CD14-positive monocyte (primary cell): ENCODE measurements at regions not wholly inside any gene's neighbourhood (a gene's known extent, or its start where the extent isn't known, plus 50 kb on each side); places are given as distances from the start of the nearest gene placed in this dataset.

Experiments used
- DNase-seq, 3 donors: peaks; one replicate each; pipeline ENCODE4 v3.0.0-alpha.2; 2011 to 2022
- H2AFZ ChIP-seq: 2 replicates; pipeline ENCODE4 v1.6.0; 2012; ENCODE audit warnings: mild to moderate bottlenecking, low read depth, low read length, inconsistent platforms; ENCODE audit not compliant: insufficient read depth, poor library complexity, severe bottlenecking
- H3K27ac ChIP-seq, 2 donors: 1 replicate in 1 of 2; 2 replicates in 1 of 2; pipeline ENCODE4 v1.5.1; 2012 to 2013; ENCODE audit warnings: low read length in 2 of 2, control low read depth in 1 of 2, inconsistent platforms in 1 of 2, low read depth in 1 of 2, mild to moderate bottlenecking in 1 of 2
- H3K27me3 ChIP-seq, 2 donors: one replicate each; pipeline versions ENCODE4 v1.6.0 to v1.6.1; 2011 to 2013; ENCODE audit warnings: low read length in 2 of 2; ENCODE audit not compliant: control insufficient read depth in 2 of 2, insufficient read depth in 2 of 2
- H3K36me3 ChIP-seq, 2 donors: replicated peaks in 1 of 2; 1 replicate in 1 of 2; 2 replicates in 1 of 2; pipeline versions ENCODE4 v1.5.1 to v1.6.1; 2012 to 2013; ENCODE audit warnings: low read length in 2 of 2, control low read depth in 1 of 2, inconsistent platforms in 1 of 2, mild to moderate bottlenecking in 1 of 2; ENCODE audit not compliant: insufficient read depth in 2 of 2, control insufficient read depth in 1 of 2
- H3K4me1 ChIP-seq, 2 donors: 1 replicate in 1 of 2; 2 replicates in 1 of 2; pipeline versions ENCODE4 v1.5.1 to v1.6.1; 2012 to 2013; ENCODE audit warnings: low read length in 2 of 2, control low read depth in 1 of 2, inconsistent platforms in 1 of 2, mild to moderate bottlenecking in 1 of 2, moderate library complexity in 1 of 2; ENCODE audit not compliant: insufficient read depth in 2 of 2, control insufficient read depth in 1 of 2
- H3K4me2 ChIP-seq: replicated peaks from 2 replicates; pipeline ENCODE3; 2012; ENCODE audit warnings: low read length, moderate library complexity, mild to moderate bottlenecking; ENCODE audit not compliant: poor library complexity, severe bottlenecking; ENCODE audit errors: extremely low read depth
- H3K4me3 ChIP-seq, 3 experiments: fragments of 200-600 bp in 1 of 3; sonication (generic) in 1 of 3; replicated peaks in 1 of 3; 1 replicate in 2 of 3; 2 replicates in 1 of 3; pipeline ENCODE4 v1.5.1; 2011 to 2013; ENCODE audit warnings: low read length in 3 of 3, mild to moderate bottlenecking in 3 of 3, control low read depth in 2 of 3, low read depth in 2 of 3, inconsistent platforms in 1 of 3, moderate library complexity in 1 of 3
- H3K79me2 ChIP-seq: 2 replicates; pipeline ENCODE4 v1.6.0; 2012; ENCODE audit warnings: mild to moderate bottlenecking, control low read depth, inconsistent platforms, low read length, moderate library complexity; ENCODE audit not compliant: insufficient read depth
- H3K9ac ChIP-seq: 2 replicates; pipeline ENCODE4 v1.6.0; 2017; ENCODE audit warnings: low read length, mild to moderate bottlenecking; ENCODE audit not compliant: insufficient read depth, poor library complexity, severe bottlenecking
- H3K9me3 ChIP-seq, 2 donors: replicated peaks in 1 of 2; 1 replicate in 1 of 2; 2 replicates in 1 of 2; pipeline versions ENCODE4 v1.5.1 to v1.6.1; 2012 to 2013; ENCODE audit warnings: low read length in 2 of 2, control low read depth in 1 of 2; ENCODE audit not compliant: control insufficient read depth in 1 of 2, insufficient read depth in 1 of 2
- H4K20me1 ChIP-seq: 2 replicates; pipeline ENCODE4 v1.6.0; 2012; ENCODE audit warnings: mild to moderate bottlenecking, low read length, control low read depth, moderate library complexity; ENCODE audit not compliant: insufficient read depth
- H3K27ac Mint-ChIP-seq, 7 donors: one replicate each; pipeline ENCODE4 v1.8.0; 2020; ENCODE audit warnings: mild to moderate bottlenecking in 7 of 7, mixed read lengths in 7 of 7, moderate library complexity in 6 of 7, inconsistent platforms in 2 of 7
- H3K27me3 Mint-ChIP-seq, 3 donors: one replicate each; pipeline ENCODE4 v1.8.0; 2021 to 2022; ENCODE audit warnings: low read depth in 3 of 3, mild to moderate bottlenecking in 3 of 3, mixed read lengths in 3 of 3, moderate library complexity in 3 of 3, inconsistent platforms in 1 of 3
- H3K36me3 Mint-ChIP-seq, 2 donors: one replicate each; pipeline ENCODE4 v1.8.0; 2020; ENCODE audit warnings: mixed read lengths in 2 of 2, inconsistent platforms in 1 of 2, mild to moderate bottlenecking in 1 of 2
- H3K4me1 Mint-ChIP-seq: one replicate; pipeline ENCODE4 v1.8.0; 2020; ENCODE audit warnings: mild to moderate bottlenecking, mixed read lengths
- H3K4me3 Mint-ChIP-seq, 2 donors: one replicate each; pipeline ENCODE4 v1.8.0; 2020; ENCODE audit warnings: mild to moderate bottlenecking in 2 of 2, mixed read lengths in 2 of 2, moderate library complexity in 1 of 2
- H3K9me3 Mint-ChIP-seq, 7 donors: one replicate each; pipeline ENCODE4 v1.8.0; 2020 to 2022; ENCODE audit warnings: mixed read lengths in 7 of 7, mild to moderate bottlenecking in 6 of 7, moderate library complexity in 6 of 7, inconsistent platforms in 2 of 7
- WGBS: methylation state at CpG from one replicate; pipeline ENCODE4 v1.1.5; 2013; ENCODE audit warnings: missing lambda C conversion rate; ENCODE audit not compliant: insufficient coverage; 5-methylcytosine and 5-hydroxymethylcytosine counted together
- intact Hi-C, 2 donors: fragments of 100-400 bp; cut with micrococcal nuclease; formaldehyde crosslinking; loops; one replicate each; pipeline versions ENCODE4 v1.15.0 to v1.15.1; 2023
- TF ChIP-seq, protein P1 (sequence below): fragments of 200-600 bp; IDR thresholded peaks from one replicate; pipeline ENCODE4 v1.8.0; 2022; ENCODE audit warnings: antibody characterized with exemption, mild to moderate bottlenecking

DNA sequence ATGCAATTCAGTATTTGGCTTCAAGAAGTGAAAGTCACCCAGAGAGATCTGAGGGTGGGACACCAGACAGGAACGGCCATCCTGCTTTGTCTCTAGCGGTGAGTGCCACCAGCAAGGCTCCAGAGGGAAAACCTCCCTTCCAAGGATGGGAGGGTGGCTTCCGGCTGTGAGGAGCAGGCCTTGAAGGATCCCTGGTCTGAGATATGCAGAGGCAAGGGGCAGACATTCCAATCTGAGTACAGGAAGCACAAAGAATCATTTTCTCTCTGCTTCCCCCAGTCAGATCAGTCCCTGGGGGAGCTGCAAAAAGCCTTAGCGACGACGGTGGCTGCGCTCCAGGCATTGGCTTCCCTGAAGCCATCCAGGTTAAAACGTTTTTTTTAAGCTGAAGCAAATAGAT, 167.4 kb downstream of the TEX36 start:
- Histone ChIP-seq H3K36me3 (no peaks in the 10 kb centered on the region), H3K4me2 (no peak overlapping the region), H2AFZ (no peak overlapping the region), H3K27me3 (no peaks in the 10 kb centered on the region), H3K9ac (no peak overlapping the region), H3K4me3 (no peak overlapping the region), H4K20me1 (no peaks in the 10 kb centered on the region), H3K9me3 (peaks cover 0 to 4% of the 10 kb centered on the region in 2 donors), H3K27ac (no peak overlapping the region), H3K4me1 (no peaks in the 10 kb centered on the region), H3K79me2 (no peaks in the 10 kb centered on the region)
- H3K27ac Mint-ChIP-seq, result no peak overlapping the region
- no peaks in the 10 kb centered on the region for H3K36me3 Mint-ChIP-seq
- H3K9me3 Mint-ChIP-seq, result peaks cover 0 to 9% (median 5%) of the 10 kb centered on the region in 7 donors
- no peaks in the 10 kb centered on the region for H3K4me1 Mint-ChIP-seq
- no peak overlapping the region for H3K4me3 Mint-ChIP-seq
- DNase-seq, result no peak
- H3K27me3 Mint-ChIP-seq, result peaks cover 0 to 2% (median 0%) of the 10 kb centered on the region in 3 donors
- WGBS, result 85% methylated on average over 4 of the region's 8 CpGs
- TF ChIP-seq, protein P1, sequence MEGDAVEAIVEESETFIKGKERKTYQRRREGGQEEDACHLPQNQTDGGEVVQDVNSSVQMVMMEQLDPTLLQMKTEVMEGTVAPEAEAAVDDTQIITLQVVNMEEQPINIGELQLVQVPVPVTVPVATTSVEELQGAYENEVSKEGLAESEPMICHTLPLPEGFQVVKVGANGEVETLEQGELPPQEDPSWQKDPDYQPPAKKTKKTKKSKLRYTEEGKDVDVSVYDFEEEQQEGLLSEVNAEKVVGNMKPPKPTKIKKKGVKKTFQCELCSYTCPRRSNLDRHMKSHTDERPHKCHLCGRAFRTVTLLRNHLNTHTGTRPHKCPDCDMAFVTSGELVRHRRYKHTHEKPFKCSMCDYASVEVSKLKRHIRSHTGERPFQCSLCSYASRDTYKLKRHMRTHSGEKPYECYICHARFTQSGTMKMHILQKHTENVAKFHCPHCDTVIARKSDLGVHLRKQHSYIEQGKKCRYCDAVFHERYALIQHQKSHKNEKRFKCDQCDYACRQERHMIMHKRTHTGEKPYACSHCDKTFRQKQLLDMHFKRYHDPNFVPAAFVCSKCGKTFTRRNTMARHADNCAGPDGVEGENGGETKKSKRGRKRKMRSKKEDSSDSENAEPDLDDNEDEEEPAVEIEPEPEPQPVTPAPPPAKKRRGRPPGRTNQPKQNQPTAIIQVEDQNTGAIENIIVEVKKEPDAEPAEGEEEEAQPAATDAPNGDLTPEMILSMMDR, result no peak
- intact Hi-C loops, result no loop called here

GRCh38 chr10:125514206-125515162, 168.5 kb downstream of the TEX36 start:
- Histone ChIP-seq H2AFZ (no peak overlapping the region), H3K4me2 (no peak overlapping the region)

More at GRCh38 chr10:125514206-125515162, 168.5 kb downstream of the TEX36 start:
- no peaks in the 10 kb centered on the region for H3K4me1 ChIP-seq
- no peaks in the 10 kb centered on the region for H4K20me1 ChIP-seq
- H3K27ac ChIP-seq, result no peak overlapping the region
- no peaks in the 10 kb centered on the region for H3K79me2 ChIP-seq
- intact Hi-C loops, result no loop called here
- H3K36me3 ChIP-seq, result no peaks in the 10 kb centered on the region
- Mint-ChIP-seq H3K27me3 (peaks cover 0 to 2% (median 0%) of the 10 kb centered on the region in 3 donors), H3K4me3 (no peak overlapping the region), H3K36me3 (no peaks in the 10 kb centered on the region), H3K27ac (no peak overlapping the region), H3K4me1 (no peaks in the 10 kb centered on the region), H3K9me3 (peaks cover 0 to 9% (median 5%) of the 10 kb centered on the region in 7 donors)
- DNase-seq, result no peak
- WGBS, result 84% methylated on average over 7 of the region's 17 CpGs
- H3K9ac ChIP-seq, result no peak overlapping the region
- peaks cover 0 to 4% of the 10 kb centered on the region in 2 donors for H3K9me3 ChIP-seq
- H3K4me3 ChIP-seq, result no peak overlapping the region
- H3K27me3 ChIP-seq, result no peaks in the 10 kb centered on the region
- TF ChIP-seq, protein P1, result no peak
